ENCODE measurements at regions not wholly inside any gene's neighbourhood (a gene's known extent, or its start where the extent isn't known, plus 50 kb on each side); places are given as distances from the start of the nearest gene placed in this dataset.

DNA sequence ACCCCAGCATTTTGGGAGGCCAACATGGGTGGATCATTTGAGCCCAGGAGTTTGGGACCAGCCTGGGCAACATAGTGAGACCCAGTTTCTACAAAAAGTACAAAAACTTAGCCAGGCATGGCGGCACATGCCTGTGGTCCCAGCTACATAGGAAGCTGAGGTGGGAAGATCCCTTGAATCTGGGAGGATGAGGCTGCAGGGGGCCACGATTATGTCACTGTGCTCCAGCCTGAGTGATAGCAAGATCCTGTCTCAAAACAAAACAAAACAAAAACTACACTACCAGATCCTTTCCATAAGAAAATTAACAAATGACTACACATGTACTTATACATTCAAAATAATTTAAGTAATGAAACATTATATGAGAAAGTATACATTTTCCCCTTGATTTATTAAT is 116.4 kb upstream of the KLF6 start:
- TF ChIP-seq, protein P1, sequence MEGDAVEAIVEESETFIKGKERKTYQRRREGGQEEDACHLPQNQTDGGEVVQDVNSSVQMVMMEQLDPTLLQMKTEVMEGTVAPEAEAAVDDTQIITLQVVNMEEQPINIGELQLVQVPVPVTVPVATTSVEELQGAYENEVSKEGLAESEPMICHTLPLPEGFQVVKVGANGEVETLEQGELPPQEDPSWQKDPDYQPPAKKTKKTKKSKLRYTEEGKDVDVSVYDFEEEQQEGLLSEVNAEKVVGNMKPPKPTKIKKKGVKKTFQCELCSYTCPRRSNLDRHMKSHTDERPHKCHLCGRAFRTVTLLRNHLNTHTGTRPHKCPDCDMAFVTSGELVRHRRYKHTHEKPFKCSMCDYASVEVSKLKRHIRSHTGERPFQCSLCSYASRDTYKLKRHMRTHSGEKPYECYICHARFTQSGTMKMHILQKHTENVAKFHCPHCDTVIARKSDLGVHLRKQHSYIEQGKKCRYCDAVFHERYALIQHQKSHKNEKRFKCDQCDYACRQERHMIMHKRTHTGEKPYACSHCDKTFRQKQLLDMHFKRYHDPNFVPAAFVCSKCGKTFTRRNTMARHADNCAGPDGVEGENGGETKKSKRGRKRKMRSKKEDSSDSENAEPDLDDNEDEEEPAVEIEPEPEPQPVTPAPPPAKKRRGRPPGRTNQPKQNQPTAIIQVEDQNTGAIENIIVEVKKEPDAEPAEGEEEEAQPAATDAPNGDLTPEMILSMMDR (IDR thresholded peaks at IDR 0.05), result no peak
- no peak for TF ChIP-seq POLR2AphosphoS5 (IDR thresholded peaks at IDR 0.05; ENCODE audit: low read depth, low read length)
- no peak for TF ChIP-seq REST (IDR thresholded peaks at IDR 0.05; ENCODE audit: insufficient read depth in 1 of 2, low read depth in 2 of 2, low read length in 1 of 2)
- no peak for TF ChIP-seq TCF7L2 (IDR thresholded peaks at IDR 0.05; ENCODE audit: low read depth, low read length)

All from Panc1 (cell line).